K562 (cell line): ENCODE measurements at regions not wholly inside any gene's neighbourhood (a gene's known extent, or its start where the extent isn't known, plus 50 kb on each side); places are given as distances from the start of the nearest gene placed in this dataset.
A peak's percentile ranks its signal among the peaks of the same experiment; 100 is the strongest.

Source experiments
- ATAC-seq: fragments of 200-7000 bp; cut with Tn5 transposase; 3 replicates; pipeline ENCODE4 v1.9.1; 2020; ENCODE audit warnings: moderate library complexity
- BruUV-seq: library from RNA; stranded (reverse); fragments of 400-500 nt; replicated peaks from 2 replicates; lab custom pipeline; 2021; lab: Mats Ljungman, UMichigan
- CTCF ChIA-PET: fragments of 300-600 bp; formaldehyde crosslinking; extraction: SDS; loops from one replicate; lab custom pipeline; 2021; ENCODE audit warnings: low intra/inter-chr PET ratio; lab: Yijun Ruan, JAX
- POLR2A ChIA-PET: fragments of 300-600, 350-650 bp; sonication (Branson Sonifier 250); formaldehyde crosslinking; extraction: SDS; loops from one replicate; lab custom pipeline; 2021; ENCODE audit warnings: antibody characterized with exemption, inconsistent platforms; lab: Yijun Ruan, JAX
- DNase-seq, 4 experiments: peaks; one replicate each; pipeline versions ENCODE4 v3.0.0 to v3.0.0-alpha.2; 2011 to 2018; ENCODE audit warnings: low spot score in 3 of 4, mixed read lengths in 3 of 4; ENCODE audit errors: extremely low read depth in 1 of 4
- FAIRE-seq: peaks from 2 replicates; lab custom pipeline; 2011; peaks lifted over from hg19 to GRCh38; lab: Jason Lieb, UNC
- H2AFZ ChIP-seq: 2 replicates; pipeline ENCODE4 v1.6.0; 2011; ENCODE audit warnings: low read depth, low read length, control low read depth, inconsistent platforms
- H3K27ac ChIP-seq: fragments of 200-600 bp; 3 replicates; pipeline ENCODE4 v1.8.0; 2011; ENCODE audit warnings: low read depth, mild to moderate bottlenecking, control low read depth, inconsistent platforms, low read length, moderate library complexity, mixed read lengths; ENCODE audit errors: extremely low read depth
- H3K27me3 ChIP-seq, 2 experiments: fragments of 300-600 bp in 1 of 2; 2 replicates in 1 of 2; 3 replicates in 1 of 2; pipeline versions ENCODE4 v1.6.0 to v1.8.0; 2011; ENCODE audit warnings: inconsistent platforms in 2 of 2, low read length in 2 of 2, mild to moderate bottlenecking in 1 of 2, mixed read lengths in 1 of 2, moderate library complexity in 1 of 2; ENCODE audit not compliant: control insufficient read depth in 2 of 2, insufficient read depth in 2 of 2
- H3K36me3 ChIP-seq: fragments of 300-600 bp; 3 replicates; pipeline ENCODE4 v1.8.0; 2011; ENCODE audit warnings: mild to moderate bottlenecking, low read length, inconsistent platforms; ENCODE audit not compliant: control insufficient read depth, insufficient read depth
- H3K4me1 ChIP-seq, 2 experiments: fragments of 200-600 bp in 1 of 2; replicated peaks in 1 of 2; 2 replicates in 1 of 2; 3 replicates in 1 of 2; pipeline versions ENCODE4 v1.5.1 to v1.8.0; 2011; ENCODE audit warnings: inconsistent platforms in 2 of 2, low read length in 2 of 2, mild to moderate bottlenecking in 1 of 2, mixed read lengths in 1 of 2, moderate library complexity in 1 of 2; ENCODE audit not compliant: control insufficient read depth in 2 of 2, insufficient read depth in 2 of 2
- H3K4me2 ChIP-seq: 2 replicates; pipeline ENCODE4 v1.6.1; 2011; ENCODE audit warnings: low read length, control low read depth, inconsistent platforms, mixed read lengths; ENCODE audit not compliant: insufficient read depth
- H3K4me3 ChIP-seq: fragments of 200-600 bp; sonication (generic), shearing (Covaris generic); 2 replicates; pipeline ENCODE4 v1.5.1; 2016; ENCODE audit warnings: control low read depth, inconsistent platforms
- H3K79me2 ChIP-seq: fragments of 200-600 bp; 3 replicates; pipeline ENCODE4 v1.8.0; 2011; ENCODE audit warnings: low read length, inconsistent platforms; ENCODE audit not compliant: control insufficient read depth, insufficient read depth
- H3K9ac ChIP-seq, 2 experiments: 2 replicates each; pipeline versions ENCODE4 v1.6.0 to v1.6.1; 2011; ENCODE audit warnings: low read depth in 2 of 2, low read length in 2 of 2, control low read depth in 1 of 2, inconsistent platforms in 1 of 2, mild to moderate bottlenecking in 1 of 2, mixed read lengths in 1 of 2; ENCODE audit not compliant: insufficient read depth in 1 of 2
- H3K9me1 ChIP-seq: one replicate; pipeline ENCODE4 v1.6.0; 2011; ENCODE audit warnings: inconsistent platforms, mild to moderate bottlenecking, low read length, moderate library complexity; ENCODE audit not compliant: control insufficient read depth, insufficient read depth
- H3K9me3 ChIP-seq: replicated peaks from 2 replicates; pipeline ENCODE4 v1.5.1; 2011; ENCODE audit warnings: low read depth, low read length, inconsistent platforms; ENCODE audit not compliant: control insufficient read depth, insufficient read depth
- H4K20me1 ChIP-seq: replicated peaks from 2 replicates; pipeline ENCODE4 v1.6.1; 2011; ENCODE audit warnings: low read length, inconsistent platforms, mixed read lengths; ENCODE audit not compliant: control insufficient read depth, insufficient read depth
- CTCF ChIP-seq, 3 experiments: IDR thresholded peaks in 2 of 3; conservative IDR thresholded peaks in 1 of 3; 2 replicates each; pipeline ENCODE4 v1.5.1; 2011 to 2012; ENCODE audit warnings: low read length in 3 of 3, mild to moderate bottlenecking in 3 of 3, control low read depth in 2 of 3, improper control_type of control experiment in 1 of 3, inconsistent platforms in 1 of 3, low read depth in 1 of 3, mixed read lengths in 1 of 3, moderate library complexity in 1 of 3; ENCODE audit not compliant: insufficient read depth in 2 of 3
- TGIF2 ChIP-seq: sonication (generic); formaldehyde crosslinking; IDR thresholded peaks from 2 replicates; pipeline ENCODE4 v1.8.1; 2022; ENCODE audit warnings: mild to moderate bottlenecking, missing genetic modification reagents, moderate library complexity
- ZNF212 ChIP-seq: fragments of 450-650 bp; formaldehyde crosslinking; IDR thresholded peaks from 2 replicates; pipeline ENCODE4 v1.4.0; 2020; ENCODE audit warnings: mild to moderate bottlenecking
- ZNF431 ChIP-seq: sonication (generic); formaldehyde crosslinking; IDR thresholded peaks from 2 replicates; pipeline ENCODE4 v1.8.0; 2022; ENCODE audit warnings: mild to moderate bottlenecking, missing genetic modification reagents
- WGBS: fragments of 100-300 bp; shearing (Covaris generic); methylation state at CpG from one replicate; pipeline ENCODE4 v1.1.6; 2016; ENCODE audit warnings: low coverage, mixed read lengths; ENCODE audit not compliant: insufficient coverage; ENCODE audit errors: missing lambda C conversion rate; 5-methylcytosine and 5-hydroxymethylcytosine counted together
- in situ Hi-C: fragments of 300-500 bp; cut with MboI; formaldehyde crosslinking; loops from 4 replicates; pipeline ENCODE4 v1.15.0; 2018; ENCODE audit warnings: inconsistent platforms, mixed read lengths
- intact Hi-C: fragments of 100-400 bp; cut with micrococcal nuclease; formaldehyde crosslinking; loops from 2 replicates; pipeline ENCODE4 v1.14.2; 2022

- Histone ChIP-seq H3K9ac (no peak overlapping the region), H3K4me1 (no peaks in the 10 kb centered on the region), H2AFZ (no peak overlapping the region), H3K27me3 (no peaks in the 10 kb centered on the region), H3K9me3 (no peaks in the 10 kb centered on the region), H4K20me1 (no peaks in the 10 kb centered on the region), H3K36me3 (no peaks in the 10 kb centered on the region), H3K4me2 (no peak overlapping the region), H3K9me1 (no peaks in the 10 kb centered on the region), H3K4me3 (no peak overlapping the region), H3K79me2 (no peaks in the 10 kb centered on the region), H3K27ac (no peak overlapping the region)
- no peak for FAIRE-seq
- no peak for TF ChIP-seq ZNF212
- no peak for TF ChIP-seq TGIF2 (CRISPR knock-in tag)
- peak; percentile 26 to 31 (median 30); a peak in 3 of 6 replicates for TF ChIP-seq CTCF (IDR thresholded peaks at IDR 0.05 in 2 of 3, conservative IDR thresholded peaks at IDR 0.05 in 1 of 3; ENCODE audit: insufficient read depth in 2 of 3, low read depth in 1 of 3, low read length in 3 of 3)
- no peak for TF ChIP-seq ZNF431 (CRISPR knock-in tag)
- ChIA-PET CTCF (no interaction called here), POLR2A (no interaction called here)
- peak; percentile 50; the same call in 2 of the 3 replicates for ATAC-seq
- intact Hi-C loops (no loop called here), in situ Hi-C loops (no loop called here)
- BruUV-seq = no TSS peak
- DNase-seq = peak; percentile 0 to 12 (median 10)
- WGBS = 0% methylated on average over 3 of the region's 4 CpGs
Measured at GRCh38 chr14:88929656-88930436, 105.4 kb downstream of the TTC8 start.
